ENCODE measurements at regions not wholly inside any gene's neighbourhood (a gene's known extent, or its start where the extent isn't known, plus 50 kb on each side); places are given as distances from the start of the nearest gene placed in this dataset.

- dilution Hi-C loops (cut with MboI; ENCODE audit: extremely low pct_ligation_motif_present, low sequenced_read_pairs) (no loop called here), intact Hi-C loops (cut with micrococcal nuclease) (no loop called here)
- H3K9me1 ChIP-seq (replicated peaks; ENCODE audit: control insufficient read depth, extremely low read depth, insufficient read depth, low read length), result no peaks in the 10 kb centered on the region
- CTCF ChIA-PET, result no interaction called here
- H3K79me2 ChIP-seq (ENCODE audit: control insufficient read depth, insufficient read depth, low read length), result no peaks in the 10 kb centered on the region
- no peak for TF ChIP-seq JUN (IDR thresholded peaks at IDR 0.05; ENCODE audit: borderline replicate concordance, insufficient read depth, insufficient read length, low read depth)
- TF ChIP-seq POLR2AphosphoS5 (IDR thresholded peaks at IDR 0.05; ENCODE audit: insufficient read depth, low read depth, low read length), result no peak
- TF ChIP-seq GATA2 (IDR thresholded peaks at IDR 0.05; ENCODE audit: insufficient read depth, insufficient read length, low read depth, low read length), result no peak
- no peak for TF ChIP-seq FOS (IDR thresholded peaks at IDR 0.05; ENCODE audit: borderline replicate concordance, insufficient read depth, low read length)
- TF ChIP-seq CTCF (IDR thresholded peaks at IDR 0.05; ENCODE audit: extremely low read depth in 1 of 2, insufficient read depth in 1 of 2, low read depth in 1 of 2, low read length in 2 of 2), result no peak
- TF ChIP-seq POLR2A (IDR thresholded peaks at IDR 0.05; ENCODE audit: low read depth, low read length), result no peak
- TF ChIP-seq MYC (IDR thresholded peaks at IDR 0.05; ENCODE audit: low read depth, low read length), result no peak
- no TSS peak for BruUV-seq (replicated peaks)
- no peaks in the 10 kb centered on the region for H3K9me3 ChIP-seq (replicated peaks; ENCODE audit: control insufficient read depth, insufficient read depth, low read length)
- peaks cover 2 to 4% of the 10 kb centered on the region in 2 experiments for H3K27me3 ChIP-seq (ENCODE audit: control insufficient read depth in 2 of 2, insufficient read depth in 2 of 2, low read length in 2 of 2)
- H3K36me3 ChIP-seq (ENCODE audit: control insufficient read depth in 2 of 2, extremely low read depth in 1 of 2, insufficient read depth in 2 of 2, low read length in 2 of 2), result no peaks in the 10 kb centered on the region
- no peak overlapping the region for H3K27ac ChIP-seq (ENCODE audit: insufficient read depth, low read depth, low read length)
- POLR2A ChIA-PET, result no interaction called here
- DNase-seq (ENCODE audit: low read depth, low spot score) (no peak), FAIRE-seq (no peak)
- H3K4me3 ChIP-seq (replicated peaks in 1 of 3; ENCODE audit: insufficient read depth in 1 of 3, low read depth in 1 of 3, low read length in 3 of 3), result no peak overlapping the region
- no peaks in the 10 kb centered on the region for H3K4me1 ChIP-seq (ENCODE audit: control insufficient read depth, extremely low read depth, insufficient read depth, low read length)
- no peak overlapping the region for H3K4me2 ChIP-seq (ENCODE audit: insufficient read depth, low read length)
- no peak overlapping the region for H3K9ac ChIP-seq (replicated peaks; ENCODE audit: extremely low read depth, insufficient read depth, low read length)
- H2AFZ ChIP-seq (ENCODE audit: low read depth, low read length), result no peak overlapping the region
- H4K20me1 ChIP-seq (replicated peaks; ENCODE audit: control insufficient read depth, extremely low read depth, insufficient read depth, low read length), result no peaks in the 10 kb centered on the region
Measured at GRCh38 chr12:94849411-94849976, 154.0 kb downstream of the NDUFA12 start.
